IMR-90 (cell line): ENCODE measurements at regions not wholly inside any gene's neighbourhood (a gene's known extent, or its start where the extent isn't known, plus 50 kb on each side); places are given as distances from the start of the nearest gene placed in this dataset.

Source experiments
- ATAC-seq: fragments of 200-7000 bp; cut with Tn5 transposase; 2 replicates; pipeline ENCODE4 v1.9.1; 2020; ENCODE audit warnings: low read depth, mild to moderate bottlenecking, moderate library complexity
- BruUV-seq: library from RNA; stranded (reverse); fragments of 400-500 nt; replicated peaks from 2 replicates; lab custom pipeline; 2021; lab: Mats Ljungman, UMichigan
- CTCF ChIA-PET: fragments of 300-600 bp; formaldehyde crosslinking; extraction: SDS; loops from one replicate; lab custom pipeline; 2021; ENCODE audit warnings: antibody characterized with exemption; lab: Yijun Ruan, JAX
- POLR2A ChIA-PET: fragments of 300-600 bp; sonication (Branson Sonifier 250); formaldehyde crosslinking; loops from one replicate; lab custom pipeline; 2022; ENCODE audit warnings: antibody characterized with exemption; ENCODE audit not compliant: unreplicated experiment; lab: Charles Lee
- DNase-seq: peaks from one replicate; pipeline ENCODE4 v3.0.0; 2013
- H2AFZ ChIP-seq: replicated peaks from 2 replicates; pipeline ENCODE3; 2013; ENCODE audit warnings: low read length, mild to moderate bottlenecking; ENCODE audit not compliant: poor library complexity
- H2AK5ac ChIP-seq: 2 replicates; pipeline ENCODE4 v1.6.1; 2013; ENCODE audit warnings: low read depth, low read length, inconsistent platforms
- H2AK9ac ChIP-seq: replicated peaks from 2 replicates; pipeline ENCODE3; 2013; ENCODE audit warnings: mild to moderate bottlenecking, low read depth, low read length, moderate library complexity; ENCODE audit not compliant: poor library complexity
- H2BK120ac ChIP-seq: 2 replicates; pipeline ENCODE4 v1.6.1; 2013; ENCODE audit warnings: low read depth, low read length, inconsistent platforms
- H2BK15ac ChIP-seq: 3 replicates; pipeline ENCODE4 v1.6.1; 2013; ENCODE audit warnings: low read depth, low read length, inconsistent platforms
- H2BK20ac ChIP-seq: 2 replicates; pipeline ENCODE4 v1.6.1; 2013; ENCODE audit warnings: low read depth, mild to moderate bottlenecking, inconsistent platforms, low read length, moderate library complexity
- H2BK5ac ChIP-seq: 2 replicates; pipeline ENCODE4 v1.6.1; 2013; ENCODE audit warnings: mild to moderate bottlenecking, low read depth, low read length, inconsistent platforms; ENCODE audit not compliant: poor library complexity, severe bottlenecking
- H3K14ac ChIP-seq: replicated peaks from 2 replicates; pipeline ENCODE4 v1.6.1; 2013; ENCODE audit warnings: low read depth, low read length, inconsistent platforms
- H3K18ac ChIP-seq: 2 replicates; pipeline ENCODE4 v1.6.1; 2013; ENCODE audit warnings: low read depth, low read length, control low read depth
- H3K23ac ChIP-seq: 2 replicates; pipeline ENCODE4 v1.6.1; 2013; ENCODE audit warnings: low read depth, low read length, inconsistent platforms
- H3K27ac ChIP-seq: 2 replicates; pipeline ENCODE4 v1.5.1; 2013; ENCODE audit warnings: mild to moderate bottlenecking, control low read depth, low read length; ENCODE audit not compliant: insufficient read depth
- H3K27me3 ChIP-seq: 2 replicates; pipeline ENCODE4 v1.6.1; 2013; ENCODE audit warnings: low read length; ENCODE audit not compliant: control insufficient read depth, insufficient read depth
- H3K36me3 ChIP-seq: 2 replicates; pipeline ENCODE4 v1.6.1; 2013; ENCODE audit warnings: low read length, mixed read lengths; ENCODE audit not compliant: control insufficient read depth, insufficient read depth
- H3K4ac ChIP-seq: 2 replicates; pipeline ENCODE4 v1.6.1; 2013; ENCODE audit warnings: low read depth, low read length, inconsistent platforms
- H3K4me1 ChIP-seq: 2 replicates; pipeline ENCODE4 v1.6.1; 2013; ENCODE audit warnings: low read length, mixed read lengths; ENCODE audit not compliant: control insufficient read depth, insufficient read depth
- H3K4me2 ChIP-seq: 2 replicates; pipeline ENCODE4 v1.6.1; 2013; ENCODE audit warnings: low read depth, mild to moderate bottlenecking, control low read depth, low read length, moderate library complexity
- H3K4me3 ChIP-seq: 2 replicates; pipeline ENCODE4 v1.5.1; 2013; ENCODE audit warnings: low read depth, mild to moderate bottlenecking, control low read depth, low read length, moderate library complexity; ENCODE audit not compliant: insufficient read depth
- H3K56ac ChIP-seq: 2 replicates; pipeline ENCODE4 v1.6.1; 2013; ENCODE audit warnings: low read length, inconsistent platforms; ENCODE audit not compliant: insufficient read depth; ENCODE audit errors: extremely low read depth
- H3K79me1 ChIP-seq, 2 experiments: 2 replicates each; pipeline ENCODE4 v1.6.1; 2013; ENCODE audit warnings: low read length in 2 of 2, inconsistent platforms in 1 of 2, low read depth in 1 of 2
- H3K9ac ChIP-seq: 2 replicates; pipeline ENCODE4 v1.6.1; 2013; ENCODE audit warnings: low read depth, low read length, control low read depth
- H3K9me1 ChIP-seq: 2 replicates; pipeline ENCODE4 v1.6.1; 2013; ENCODE audit warnings: low read length, inconsistent platforms; ENCODE audit not compliant: insufficient read depth
- H3K9me3 ChIP-seq: 2 replicates; pipeline ENCODE4 v1.6.1; 2013; ENCODE audit warnings: low read length; ENCODE audit not compliant: control insufficient read depth, insufficient read depth
- H4K20me1 ChIP-seq: 2 replicates; pipeline ENCODE4 v1.6.1; 2013; ENCODE audit warnings: low read length, inconsistent platforms; ENCODE audit not compliant: insufficient read depth
- H4K5ac ChIP-seq: 2 replicates; pipeline ENCODE4 v1.6.1; 2013; ENCODE audit warnings: mild to moderate bottlenecking, low read depth, low read length, control low read depth
- H4K8ac ChIP-seq, 2 experiments: 2 replicates each; pipeline ENCODE4 v1.6.1; 2013; ENCODE audit warnings: low read depth in 2 of 2, low read length in 2 of 2, control low read depth in 1 of 2, inconsistent platforms in 1 of 2
- H4K91ac ChIP-seq: 2 replicates; pipeline ENCODE4 v1.6.1; 2013; ENCODE audit warnings: low read depth, low read length, inconsistent platforms; ENCODE audit not compliant: insufficient read depth
- NFE2L2 ChIP-seq: fragments of 150-350 bp; IDR thresholded peaks from 2 replicates; pipeline ENCODE4 v1.6.1; 2016; ENCODE audit warnings: low read depth, mild to moderate bottlenecking, low read length
- WGBS, 2 experiments: methylation state at CpG; one replicate each; pipeline versions ENCODE4 v1.1.5 to v1.1.7; 2013; ENCODE audit warnings: missing lambda C conversion rate in 2 of 2; ENCODE audit not compliant: insufficient read length in 1 of 2; ENCODE audit errors: extremely low coverage in 2 of 2; 5-methylcytosine and 5-hydroxymethylcytosine counted together
- dilution Hi-C: fragments of 300-500 bp; cut with HindIII; formaldehyde crosslinking; loops from one replicate; pipeline ENCODE4 v1.14.3; 2018; ENCODE audit warnings: low sequenced_read_pairs; ENCODE audit not compliant: unreplicated experiment
- in situ Hi-C: fragments of 300-500 bp; cut with MboI; formaldehyde crosslinking; loops from 3 replicates; pipeline ENCODE4 v1.14.3; 2019; ENCODE audit warnings: low sequenced_read_pairs, inconsistent platforms, mixed read lengths
- intact Hi-C: fragments of 100-400 bp; cut with micrococcal nuclease; formaldehyde crosslinking; loops from 2 replicates; pipeline ENCODE4 v1.10.0; 2022

GRCh38 chr11:29227811-29228210 lies 789.0 kb downstream of the KCNA4 start:
- no TSS peak for BruUV-seq

More at GRCh38 chr11:29227811-29228210, 789.0 kb downstream of the KCNA4 start:
- H4K8ac ChIP-seq, result peak overlapping the region; percentile 18 to 76; a peak in 1 of 4 replicates
- no peak overlapping the region for H3K23ac ChIP-seq
- H3K4me1 ChIP-seq, result peaks cover 2% of the 10 kb centered on the region; the same call in 1 of the 2 replicates
- no peak overlapping the region for H2BK5ac ChIP-seq
- H2BK20ac ChIP-seq, result no peak overlapping the region
- H2BK15ac ChIP-seq, result no peak overlapping the region
- ChIA-PET CTCF (interaction anchor here (0.7 kb wide), 2 partner anchors 490 to 1532 kb away, joined by 4 to 5 read pairs; no protein-coding TSS in a partner anchor), POLR2A (no interaction called here)
- H3K27ac ChIP-seq, result no peak overlapping the region
- peak overlapping the region; percentile 53; the same call in 1 of the 2 replicates for H2BK120ac ChIP-seq
- no peaks in the 10 kb centered on the region for H3K36me3 ChIP-seq
- H3K9me1 ChIP-seq, result no peaks in the 10 kb centered on the region
- no peak overlapping the region for H2AFZ ChIP-seq
- in situ Hi-C loops, result no loop called here
- H3K56ac ChIP-seq, result no peak overlapping the region
- intact Hi-C loops, result no loop called here
- H2AK9ac ChIP-seq, result no peak overlapping the region
- TF ChIP-seq NFE2L2, result no peak
- dilution Hi-C loops, result no loop called here
- no peak overlapping the region for H2AK5ac ChIP-seq
- H4K20me1 ChIP-seq, result no peaks in the 10 kb centered on the region
- no peak overlapping the region for H4K91ac ChIP-seq
- H3K4me3 ChIP-seq, result no peak overlapping the region
- H4K5ac ChIP-seq, result peak overlapping the region; percentile 16; the same call in 1 of the 2 replicates
- H3K18ac ChIP-seq, result peak overlapping the region; percentile 54; the same call in 1 of the 2 replicates
- peaks cover 6% of the 10 kb centered on the region for H3K9me3 ChIP-seq
- no peaks in the 10 kb centered on the region for H3K27me3 ChIP-seq
- H3K14ac ChIP-seq, result no peak overlapping the region
- no peak overlapping the region for H3K4me2 ChIP-seq
- WGBS, 2 experiments, result no CpG with 5 or more reads among the region's 6 CpGs
- H3K9ac ChIP-seq, result no peak overlapping the region
- no peak overlapping the region for H3K4ac ChIP-seq
- DNase-seq (no peak), ATAC-seq (no peak)
- no peaks in the 10 kb centered on the region for H3K79me1 ChIP-seq
